ENCODE measurements at regions not wholly inside any gene's neighbourhood (a gene's known extent, or its start where the extent isn't known, plus 50 kb on each side); places are given as distances from the start of the nearest gene placed in this dataset.

GRCh38 chr1:25031966-25032667, 102.0 kb upstream of the RUNX3 start:
- no peaks in the 10 kb centered on the region for H3K27me3 ChIP-seq (replicated peaks; ENCODE audit: control insufficient read depth, insufficient read depth, low read length)
- H3K36me3 ChIP-seq (ENCODE audit: control insufficient read depth, insufficient read depth, low read length) = no peaks in the 10 kb centered on the region; the same call in 1 of the 2 replicates
- TF ChIP-seq, protein P1, sequence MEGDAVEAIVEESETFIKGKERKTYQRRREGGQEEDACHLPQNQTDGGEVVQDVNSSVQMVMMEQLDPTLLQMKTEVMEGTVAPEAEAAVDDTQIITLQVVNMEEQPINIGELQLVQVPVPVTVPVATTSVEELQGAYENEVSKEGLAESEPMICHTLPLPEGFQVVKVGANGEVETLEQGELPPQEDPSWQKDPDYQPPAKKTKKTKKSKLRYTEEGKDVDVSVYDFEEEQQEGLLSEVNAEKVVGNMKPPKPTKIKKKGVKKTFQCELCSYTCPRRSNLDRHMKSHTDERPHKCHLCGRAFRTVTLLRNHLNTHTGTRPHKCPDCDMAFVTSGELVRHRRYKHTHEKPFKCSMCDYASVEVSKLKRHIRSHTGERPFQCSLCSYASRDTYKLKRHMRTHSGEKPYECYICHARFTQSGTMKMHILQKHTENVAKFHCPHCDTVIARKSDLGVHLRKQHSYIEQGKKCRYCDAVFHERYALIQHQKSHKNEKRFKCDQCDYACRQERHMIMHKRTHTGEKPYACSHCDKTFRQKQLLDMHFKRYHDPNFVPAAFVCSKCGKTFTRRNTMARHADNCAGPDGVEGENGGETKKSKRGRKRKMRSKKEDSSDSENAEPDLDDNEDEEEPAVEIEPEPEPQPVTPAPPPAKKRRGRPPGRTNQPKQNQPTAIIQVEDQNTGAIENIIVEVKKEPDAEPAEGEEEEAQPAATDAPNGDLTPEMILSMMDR (IDR thresholded peaks at IDR 0.05; ENCODE audit: insufficient read depth, low read length, poor library complexity, severe bottlenecking) = peak; percentile 18
- H3K4me3 ChIP-seq (replicated peaks; ENCODE audit: low read depth, low read length) = peak overlapping the region; percentile 49
- DNase-seq (ENCODE audit: extremely low read depth, insufficient read length) = peak; percentile 82

DNA sequence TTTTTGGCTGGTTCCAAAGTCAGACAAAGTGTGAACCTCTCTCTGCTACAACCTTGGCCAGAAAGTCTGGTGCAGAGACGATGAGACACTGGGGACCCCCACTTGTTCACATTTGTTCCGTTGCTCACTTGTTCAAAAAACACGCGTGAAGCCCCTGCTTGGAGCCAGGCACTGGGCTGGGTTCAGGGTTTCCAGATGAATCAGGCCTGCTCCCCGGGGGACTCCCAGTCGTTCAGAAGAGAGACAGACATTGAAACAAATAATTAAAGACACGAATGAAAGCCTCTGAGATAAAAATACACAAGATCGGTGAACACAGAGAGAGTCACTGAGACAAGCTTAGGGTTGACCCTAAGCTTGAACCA, 101.5 kb upstream of the RUNX3 start:
- Histone ChIP-seq H3K4me3 (replicated peaks; ENCODE audit: low read depth, low read length) (peak overlapping the region; percentile 49), H3K36me3 (ENCODE audit: control insufficient read depth, insufficient read depth, low read length) (no peaks in the 10 kb centered on the region; the same call in 1 of the 2 replicates), H3K27me3 (replicated peaks; ENCODE audit: control insufficient read depth, insufficient read depth, low read length) (no peaks in the 10 kb centered on the region)
- TF ChIP-seq, protein P1 (IDR thresholded peaks at IDR 0.05; ENCODE audit: insufficient read depth, low read length, poor library complexity, severe bottlenecking) = no peak
- no peak for DNase-seq (ENCODE audit: extremely low read depth, insufficient read length)

GRCh38 chr1:25030674-25031589, 100.9 kb upstream of the RUNX3 start:
- H3K36me3 ChIP-seq (ENCODE audit: control insufficient read depth, insufficient read depth, low read length) = no peaks in the 10 kb centered on the region; the same call in 1 of the 2 replicates
- peak; percentile 86 for DNase-seq (ENCODE audit: extremely low read depth, insufficient read length)
- peak overlapping the region; percentile 48 for H3K4me3 ChIP-seq (replicated peaks; ENCODE audit: low read depth, low read length)
- no peaks in the 10 kb centered on the region for H3K27me3 ChIP-seq (replicated peaks; ENCODE audit: control insufficient read depth, insufficient read depth, low read length)
- TF ChIP-seq, protein P1 (IDR thresholded peaks at IDR 0.05; ENCODE audit: insufficient read depth, low read length, poor library complexity, severe bottlenecking) = no peak

DNA sequence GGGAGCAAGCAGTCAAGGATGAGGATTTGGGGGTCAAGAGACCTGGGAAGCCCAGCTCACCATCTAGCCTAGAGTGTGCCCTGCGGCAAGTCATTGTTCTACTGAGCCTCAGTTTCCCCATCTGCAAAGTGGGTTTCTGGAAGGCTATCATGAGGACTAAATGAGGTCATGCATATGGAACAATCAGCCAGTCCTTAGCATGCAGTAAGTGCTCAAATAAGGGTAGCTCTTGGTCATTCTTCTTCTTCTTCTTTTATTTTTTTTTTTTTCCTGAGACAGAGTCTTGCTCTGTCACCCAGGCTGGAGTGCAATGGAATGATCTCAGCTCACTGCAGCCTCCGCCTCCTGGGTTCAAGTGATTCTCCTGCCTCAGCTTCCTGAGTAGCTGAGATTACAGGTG, 99.9 kb upstream of the RUNX3 start:
- no peak overlapping the region for H3K4me3 ChIP-seq (replicated peaks; ENCODE audit: low read depth, low read length)
- no peaks in the 10 kb centered on the region for H3K36me3 ChIP-seq (ENCODE audit: control insufficient read depth, insufficient read depth, low read length)
- no peak for DNase-seq (ENCODE audit: extremely low read depth, insufficient read length)
- TF ChIP-seq, protein P1 (IDR thresholded peaks at IDR 0.05; ENCODE audit: insufficient read depth, low read length, poor library complexity, severe bottlenecking) = no peak
- H3K27me3 ChIP-seq (replicated peaks; ENCODE audit: control insufficient read depth, insufficient read depth, low read length) = no peaks in the 10 kb centered on the region

- Histone ChIP-seq H3K4me3 (replicated peaks; ENCODE audit: low read depth, low read length) (no peak overlapping the region), H3K27me3 (replicated peaks; ENCODE audit: control insufficient read depth, insufficient read depth, low read length) (no peaks in the 10 kb centered on the region), H3K36me3 (ENCODE audit: control insufficient read depth, insufficient read depth, low read length) (no peaks in the 10 kb centered on the region)
- TF ChIP-seq, protein P1 (IDR thresholded peaks at IDR 0.05; ENCODE audit: insufficient read depth, low read length, poor library complexity, severe bottlenecking) = peak; percentile 12
- DNase-seq (ENCODE audit: extremely low read depth, insufficient read length) = peak; percentile 67
Measured at GRCh38 chr1:25028907-25029599, 99.0 kb upstream of the RUNX3 start.
